H1 (cell line): ENCODE measurements at regions not wholly inside any gene's neighbourhood (a gene's known extent, or its start where the extent isn't known, plus 50 kb on each side); places are given as distances from the start of the nearest gene placed in this dataset.

ENCODE experiments used
- CTCF ChIA-PET: fragments of 300-600 bp; sonication (Branson Sonifier 250); formaldehyde crosslinking; loops from one replicate; lab custom pipeline; 2021; ENCODE audit not compliant: partially characterized antibody; lab: Charles Lee
- POLR2A ChIA-PET: fragments of 300-600 bp; sonication (Branson Sonifier 250); formaldehyde crosslinking; loops from one replicate; lab custom pipeline; 2021; ENCODE audit warnings: inconsistent platforms; ENCODE audit not compliant: partially characterized antibody; lab: Charles Lee
- DNase-seq, 2 experiments: peaks; one replicate each; pipeline versions ENCODE4 v3.0.0 to v3.0.0-alpha.2; 2010 to 2022; ENCODE audit warnings: low spot score in 2 of 2, low read depth in 1 of 2, mixed read lengths in 1 of 2
- FAIRE-seq: peaks from 2 replicates; lab custom pipeline; 2011; peaks lifted over from hg19 to GRCh38; lab: Jason Lieb, UNC
- H2AFZ ChIP-seq: 2 replicates; pipeline ENCODE4 v1.8.1; 2012; ENCODE audit warnings: low read length, inconsistent platforms
- H2AK5ac ChIP-seq: 2 replicates; pipeline ENCODE4 v1.6.1; 2013; ENCODE audit warnings: low read depth, low read length
- H2BK120ac ChIP-seq: replicated peaks from 2 replicates; pipeline ENCODE3; 2013; ENCODE audit warnings: low read depth, low read length, inconsistent platforms
- H2BK12ac ChIP-seq: 2 replicates; pipeline ENCODE4 v1.6.1; 2013; ENCODE audit warnings: low read depth, low read length
- H2BK15ac ChIP-seq: 2 replicates; pipeline ENCODE4 v1.6.1; 2013; ENCODE audit warnings: low read length
- H2BK20ac ChIP-seq: 2 replicates; pipeline ENCODE4 v1.6.1; 2013; ENCODE audit warnings: low read length
- H2BK5ac ChIP-seq: 2 replicates; pipeline ENCODE4 v1.6.1; 2013; ENCODE audit warnings: low read depth, low read length
- H3K14ac ChIP-seq: 2 replicates; pipeline ENCODE4 v1.6.1; 2013; ENCODE audit warnings: inconsistent platforms; ENCODE audit not compliant: insufficient read length
- H3K18ac ChIP-seq: 2 replicates; pipeline ENCODE4 v1.6.1; 2013; ENCODE audit warnings: low read length; ENCODE audit errors: extremely low read depth
- H3K23ac ChIP-seq: 2 replicates; pipeline ENCODE4 v1.6.1; 2013; ENCODE audit warnings: inconsistent platforms; ENCODE audit not compliant: insufficient read length
- H3K23me2 ChIP-seq: 2 replicates; pipeline ENCODE4 v1.6.1; 2013; ENCODE audit warnings: low read depth, low read length
- H3K27ac ChIP-seq: 2 replicates; pipeline ENCODE4 v1.6.1; 2011; ENCODE audit warnings: low read depth, low read length, inconsistent platforms
- H3K27me3 ChIP-seq, 4 experiments: replicated peaks in 1 of 4; 1 replicate in 1 of 4; 2 replicates in 3 of 4; pipeline versions ENCODE4 v1.6.1 to v1.8.1; 2011 to 2013; ENCODE audit warnings: low read length in 3 of 4, mild to moderate bottlenecking in 3 of 4, inconsistent platforms in 2 of 4, mixed read lengths in 2 of 4, moderate library complexity in 1 of 4; ENCODE audit not compliant: control insufficient read depth in 3 of 4, insufficient read depth in 3 of 4; ENCODE audit errors: extremely low read depth in 1 of 4
- H3K36me3 ChIP-seq, 4 experiments: 2 replicates each; pipeline versions ENCODE4 v1.6.1 to v1.8.1; 2011 to 2013; ENCODE audit warnings: mild to moderate bottlenecking in 4 of 4, low read length in 3 of 4, moderate library complexity in 2 of 4, control low read depth in 1 of 4, inconsistent platforms in 1 of 4; ENCODE audit not compliant: insufficient read depth in 4 of 4, control insufficient read depth in 2 of 4
- H3K4ac ChIP-seq: replicated peaks from 2 replicates; pipeline ENCODE3; 2013; ENCODE audit warnings: low read length, low read depth, mixed read lengths, inconsistent platforms; ENCODE audit not compliant: insufficient read length
- H3K4me1 ChIP-seq, 4 experiments: replicated peaks in 1 of 4; 1 replicate in 1 of 4; 2 replicates in 3 of 4; pipeline versions ENCODE4 v1.6.1 to v1.8.1; 2011 to 2013; ENCODE audit warnings: low read length in 3 of 4, inconsistent platforms in 2 of 4, mixed read lengths in 1 of 4; ENCODE audit not compliant: insufficient read depth in 4 of 4, control insufficient read depth in 3 of 4
- H3K4me2 ChIP-seq, 2 experiments: 2 replicates each; pipeline versions ENCODE4 v1.6.1 to v1.8.1; 2011 to 2013; ENCODE audit warnings: low read depth in 2 of 2, low read length in 2 of 2, control low read depth in 1 of 2, inconsistent platforms in 1 of 2, mild to moderate bottlenecking in 1 of 2; ENCODE audit not compliant: insufficient read depth in 1 of 2
- H3K4me3 ChIP-seq, 4 experiments: fragments of 200-600, 300-600 bp in 1 of 4; sonication (generic), shearing (Covaris generic), sonication (Bioruptor Twin) in 1 of 4; 2 replicates each; pipeline versions ENCODE4 v1.5.1 to v1.8.1; 2011 to 2016; ENCODE audit warnings: low read length in 4 of 4, low read depth in 3 of 4, control low read depth in 2 of 4, inconsistent platforms in 2 of 4, mild to moderate bottlenecking in 2 of 4, mixed read lengths in 1 of 4, moderate library complexity in 1 of 4; ENCODE audit not compliant: insufficient read depth in 2 of 4; ENCODE audit errors: extremely low read depth in 1 of 4
- H3K56ac ChIP-seq: replicated peaks from 2 replicates; pipeline ENCODE3; 2013; ENCODE audit warnings: low read depth, mild to moderate bottlenecking, mixed read lengths, low read length, inconsistent platforms; ENCODE audit not compliant: insufficient read length
- H3K79me1 ChIP-seq: 2 replicates; pipeline ENCODE4 v1.6.1; 2013; ENCODE audit warnings: low read depth, low read length, control low read depth
- H3K79me2 ChIP-seq, 2 experiments: 2 replicates each; pipeline versions ENCODE4 v1.6.1 to v1.8.1; 2012 to 2013; ENCODE audit warnings: low read length in 2 of 2, mild to moderate bottlenecking in 2 of 2, inconsistent platforms in 1 of 2; ENCODE audit not compliant: insufficient read depth in 2 of 2, control insufficient read depth in 1 of 2
- H3K9ac ChIP-seq, 4 experiments: replicated peaks in 1 of 4; 1 replicate in 1 of 4; 2 replicates in 3 of 4; pipeline versions ENCODE4 v1.6.1 to v1.8.1; 2011 to 2013; ENCODE audit warnings: low read depth in 3 of 4, low read length in 3 of 4, control low read depth in 2 of 4, mild to moderate bottlenecking in 2 of 4, moderate library complexity in 2 of 4, inconsistent platforms in 1 of 4; ENCODE audit errors: extremely low read depth in 1 of 4
- H3K9me3 ChIP-seq, 2 experiments: 2 replicates each; pipeline versions ENCODE4 v1.6.1 to v1.8.1; 2012 to 2013; ENCODE audit warnings: mild to moderate bottlenecking in 2 of 2, moderate library complexity in 2 of 2, control low read depth in 1 of 2, inconsistent platforms in 1 of 2, low read depth in 1 of 2, low read length in 1 of 2, mixed read lengths in 1 of 2; ENCODE audit not compliant: insufficient read depth in 2 of 2
- H4K20me1 ChIP-seq, 2 experiments: replicated peaks in 1 of 2; 2 replicates each; pipeline versions ENCODE3 to v1.8.1; 2011 to 2013; ENCODE audit warnings: inconsistent platforms in 2 of 2, low read length in 2 of 2, mild to moderate bottlenecking in 1 of 2; ENCODE audit not compliant: insufficient read depth in 2 of 2, control insufficient read depth in 1 of 2
- H4K5ac ChIP-seq: 2 replicates; pipeline ENCODE4 v1.6.1; 2013; ENCODE audit warnings: low read length, low read depth, mixed read lengths, inconsistent platforms; ENCODE audit not compliant: insufficient read length
- H4K8ac ChIP-seq: 2 replicates; pipeline ENCODE4 v1.8.0; 2013; ENCODE audit warnings: mild to moderate bottlenecking, moderate library complexity, low read length, inconsistent platforms; ENCODE audit not compliant: insufficient read depth; ENCODE audit errors: extremely low read depth
- H4K91ac ChIP-seq: replicated peaks from 2 replicates; pipeline ENCODE3; 2013; ENCODE audit warnings: low read length, mixed read lengths, inconsistent platforms; ENCODE audit not compliant: insufficient read length
- NANOG ChIP-seq: IDR thresholded peaks from 2 replicates; pipeline ENCODE4 v1.6.1; 2011; ENCODE audit warnings: low read length, low read depth, mild to moderate bottlenecking, inconsistent platforms; ENCODE audit not compliant: insufficient read depth, poor library complexity, severe bottlenecking
- POU5F1 ChIP-seq: IDR thresholded peaks from 2 replicates; pipeline ENCODE4 v1.6.1; 2011; ENCODE audit warnings: low read depth, mild to moderate bottlenecking, low read length, moderate library complexity
- RFX5 ChIP-seq: IDR thresholded peaks from 2 replicates; pipeline ENCODE4 v1.6.1; 2011; ENCODE audit warnings: low read depth, low read length, improper control_type of control experiment, borderline replicate concordance
- RXRA ChIP-seq: IDR thresholded peaks from 2 replicates; pipeline ENCODE4 v1.6.1; 2011; ENCODE audit warnings: low read depth, mild to moderate bottlenecking, low read length, moderate library complexity; ENCODE audit not compliant: insufficient read depth
- SP2 ChIP-seq: IDR thresholded peaks from 2 replicates; pipeline ENCODE4 v1.6.1; 2012; ENCODE audit warnings: mild to moderate bottlenecking, low read length, inconsistent platforms
- TBP ChIP-seq: IDR thresholded peaks from 2 replicates; pipeline ENCODE4 v1.6.1; 2011; ENCODE audit warnings: low read depth, low read length, improper control_type of control experiment
- WGBS, 2 experiments: shearing (Covaris generic) in 1 of 2; methylation state at CpG; one replicate each; pipeline versions ENCODE4 v1.1.6 to v1.1.7; 2013 to 2015; ENCODE audit warnings: low lambda C conversion rate in 2 of 2, mixed read lengths in 2 of 2, inconsistent platforms in 1 of 2, low coverage in 1 of 2, missing lambda C conversion rate in 1 of 2; ENCODE audit not compliant: insufficient replicate concordance in 2 of 2, insufficient coverage in 1 of 2, insufficient read length in 1 of 2; ENCODE audit errors: extremely low coverage in 1 of 2, missing lambda C conversion rate in 1 of 2; 5-methylcytosine and 5-hydroxymethylcytosine counted together

DNA sequence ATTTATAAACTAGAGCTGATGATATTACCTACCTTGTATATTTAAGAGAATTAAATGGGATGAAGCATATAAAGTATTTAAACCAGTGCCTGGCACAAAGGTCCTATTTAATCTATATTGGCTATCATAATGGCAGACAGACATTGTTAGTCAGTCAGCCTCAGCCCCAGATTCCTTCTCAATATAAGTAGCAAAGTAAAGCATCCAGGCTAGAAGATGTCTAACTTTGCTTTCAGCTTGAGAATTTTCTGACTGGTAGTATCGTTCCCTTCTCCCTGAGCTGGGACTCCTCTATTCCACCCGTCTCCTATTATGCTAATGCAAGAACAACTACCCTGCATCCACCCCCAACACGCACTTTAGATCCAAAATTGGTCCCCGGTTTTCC, 215.7 kb upstream of the SIX2 start:
- Histone ChIP-seq H3K4me1 (peaks cover 0 to 7% (median 3%) of the 10 kb centered on the region in 4 experiments; a peak in 5 of 7 replicates), H3K14ac (no peak overlapping the region), H2BK12ac (no peak overlapping the region), H2BK15ac (no peak overlapping the region), H3K23ac (no peak overlapping the region), H3K18ac (no peak overlapping the region), H3K23me2 (no peaks in the 10 kb centered on the region), H3K79me2 (no peaks in the 10 kb centered on the region), H3K27ac (no peak overlapping the region), H4K91ac (no peak overlapping the region), H3K4ac (no peak overlapping the region), H3K9ac (no peak overlapping the region), H4K5ac (no peak overlapping the region), H3K4me3 (no peak overlapping the region), H3K56ac (no peak overlapping the region), H2BK120ac (no peak overlapping the region), H3K79me1 (no peaks in the 10 kb centered on the region), H3K36me3 (no peaks in the 10 kb centered on the region), H2BK20ac (no peak overlapping the region), H4K8ac (no peak overlapping the region), H3K27me3 (no peaks in the 10 kb centered on the region), H2AFZ (no peak overlapping the region), H3K9me3 (no peaks in the 10 kb centered on the region), H3K4me2 (no peak overlapping the region), H4K20me1 (no peaks in the 10 kb centered on the region), H2AK5ac (no peak overlapping the region), H2BK5ac (no peak overlapping the region)
- DNase-seq (no peak), FAIRE-seq (no peak)
- POLR2A ChIA-PET = no interaction called here
- TF ChIP-seq RFX5 = no peak
- TF ChIP-seq RXRA = no peak
- TF ChIP-seq TBP = no peak
- TF ChIP-seq POU5F1 = no peak
- TF ChIP-seq SP2 = no peak
- TF ChIP-seq NANOG = no peak
- CTCF ChIA-PET = interaction anchor here (0.7 kb wide), 1 partner anchor 11 kb away, joined by 3 read pairs; no protein-coding TSS in a partner anchor
- 90% methylated on average over 4 of the region's 4 CpGs; no CpG with 5 or more reads in 1 of the 2 experiments for WGBS, 2 experiments
